Astrocyte of the spinal cord (primary cell): ENCODE measurements at regions not wholly inside any gene's neighbourhood (a gene's known extent, or its start where the extent isn't known, plus 50 kb on each side); places are given as distances from the start of the nearest gene placed in this dataset.

ENCODE experiments used
- DNase-seq: peaks from one replicate; pipeline ENCODE4 v3.0.0; 2011; ENCODE audit warnings: low read depth, low spot score
- H3K4me3 ChIP-seq: 2 replicates; pipeline ENCODE4 v1.5.1; 2011; ENCODE audit warnings: low read depth, mild to moderate bottlenecking, low read length, moderate library complexity
- CTCF ChIP-seq: IDR thresholded peaks from 2 replicates; pipeline ENCODE4 v1.5.1; 2012; ENCODE audit warnings: low read depth, mild to moderate bottlenecking, low read length, inconsistent platforms
- in situ Hi-C: cut with HindIII; loops from 2 replicates; pipeline ENCODE4 v1.10.0; 2017; ENCODE audit warnings: low sequenced_read_pairs

DNA sequence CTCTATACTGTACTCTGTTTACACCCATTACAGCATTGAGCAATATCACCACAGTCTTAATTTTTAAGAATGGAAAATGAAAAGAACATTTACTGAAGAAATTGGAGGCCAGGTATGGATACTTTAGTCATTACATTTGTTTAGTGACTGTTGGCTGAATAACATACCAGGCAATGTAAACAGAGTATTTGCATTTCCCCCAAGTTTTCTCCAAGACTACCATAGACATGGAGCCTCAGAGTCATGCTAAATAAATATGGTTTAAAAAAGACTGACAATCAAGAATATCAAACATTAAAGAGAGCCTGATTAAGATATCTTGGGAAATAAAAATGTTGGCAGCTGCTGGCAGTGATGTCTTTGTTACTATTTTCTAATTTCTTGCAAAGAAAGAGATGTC, 136.9 kb upstream of the ADAMTS5 start:
- no peak for DNase-seq
- no peak for TF ChIP-seq CTCF
- in situ Hi-C loops = no loop called here
- H3K4me3 ChIP-seq = no peak overlapping the region

- no peak overlapping the region for H3K4me3 ChIP-seq
- no peak for DNase-seq
- in situ Hi-C loops = no loop called here
- TF ChIP-seq CTCF = no peak
These were observed 134.6 kb upstream of the ADAMTS5 start for GRCh38 chr21:27101523-27101922.

- in situ Hi-C loops = no loop called here
- no peak for TF ChIP-seq CTCF
- no peak for DNase-seq
- no peak overlapping the region for H3K4me3 ChIP-seq
These were observed 127.5 kb upstream of the ADAMTS5 start for GRCh38 chr21:27094184-27094948.

GRCh38 chr21:27086630-27087029, 119.7 kb upstream of the ADAMTS5 start:
- no peak overlapping the region for H3K4me3 ChIP-seq
- in situ Hi-C loops = no loop called here
- DNase-seq = no peak
- TF ChIP-seq CTCF = no peak

DNA sequence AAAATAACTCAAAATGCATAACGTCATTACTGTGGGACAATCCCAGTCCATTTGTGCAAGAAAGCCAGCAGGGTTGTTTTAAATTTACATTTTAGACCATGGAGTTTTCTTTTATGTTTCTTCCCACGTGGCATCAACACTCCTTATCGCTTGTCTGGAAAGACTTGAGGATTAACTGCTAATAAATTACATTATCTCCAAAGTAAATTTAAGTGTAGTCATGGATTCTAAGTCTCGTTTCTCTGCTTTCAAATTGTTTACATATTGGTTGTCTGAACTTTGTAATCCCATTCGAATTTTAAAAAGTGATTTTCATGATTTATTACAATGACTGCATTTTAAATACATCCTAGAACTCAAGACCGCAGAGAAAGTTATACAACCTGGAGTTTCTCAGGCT, 119.3 kb upstream of the ADAMTS5 start:
- no peak for TF ChIP-seq CTCF

GRCh38 chr21:27085387-27085786, 118.5 kb upstream of the ADAMTS5 start:
- in situ Hi-C loops = no loop called here
- no peak overlapping the region for H3K4me3 ChIP-seq
- TF ChIP-seq CTCF = no peak
- DNase-seq = no peak

More for the DNA sequence above, 119.3 kb upstream of the ADAMTS5 start:
- no peak for DNase-seq
- in situ Hi-C loops = no loop called here
- H3K4me3 ChIP-seq = no peak overlapping the region
